ENCODE measurements at regions not wholly inside any gene's neighbourhood (a gene's known extent, or its start where the extent isn't known, plus 50 kb on each side); places are given as distances from the start of the nearest gene placed in this dataset.
A peak's percentile ranks its signal among the peaks of the same experiment; 100 is the strongest.
"Not testable (repeated sequence)": the region's sequence is repeated elsewhere in the genome, so short reads cannot be mapped to it uniquely, and the experiment has no call there.

DNA sequence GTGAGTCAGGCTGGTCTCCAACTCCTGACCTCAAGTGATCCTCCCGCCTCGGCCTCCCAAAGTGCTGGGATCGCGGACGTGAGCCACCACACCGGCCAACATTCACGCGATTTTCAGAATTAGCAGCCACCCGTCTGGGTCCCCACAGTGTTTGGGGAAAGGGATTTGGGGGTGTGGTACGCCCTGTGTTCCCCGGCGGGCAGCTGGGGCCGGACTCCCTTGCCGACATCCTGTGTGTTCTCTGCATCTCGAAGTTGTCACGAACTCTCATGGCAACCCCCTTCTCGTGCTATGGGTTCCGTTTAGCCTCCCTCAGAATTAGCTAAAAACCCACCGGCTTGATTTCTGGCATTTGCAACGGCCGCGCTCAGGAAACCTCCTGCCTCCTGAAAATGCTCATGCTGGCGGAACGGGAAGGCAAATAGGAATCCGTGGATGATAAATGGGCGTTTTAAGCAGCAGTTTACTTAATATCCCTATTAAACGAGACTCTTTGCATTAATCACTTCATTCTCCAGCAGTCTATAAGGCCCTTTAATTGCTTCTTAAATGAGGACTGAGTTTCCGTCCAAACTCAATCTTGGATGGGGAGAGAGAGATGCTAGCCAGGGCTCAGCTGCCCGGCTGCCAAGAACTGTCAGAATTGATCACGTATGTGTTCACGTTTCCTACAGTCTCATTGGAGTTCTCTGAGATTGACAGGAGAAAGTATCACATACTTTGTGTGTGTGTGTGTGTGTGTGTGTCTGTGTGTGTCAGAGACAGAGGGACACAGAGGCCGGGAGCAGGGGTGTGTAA lies 78.9 kb upstream of the PPP2R3B start:
- no peak for DNase-seq

DNA sequence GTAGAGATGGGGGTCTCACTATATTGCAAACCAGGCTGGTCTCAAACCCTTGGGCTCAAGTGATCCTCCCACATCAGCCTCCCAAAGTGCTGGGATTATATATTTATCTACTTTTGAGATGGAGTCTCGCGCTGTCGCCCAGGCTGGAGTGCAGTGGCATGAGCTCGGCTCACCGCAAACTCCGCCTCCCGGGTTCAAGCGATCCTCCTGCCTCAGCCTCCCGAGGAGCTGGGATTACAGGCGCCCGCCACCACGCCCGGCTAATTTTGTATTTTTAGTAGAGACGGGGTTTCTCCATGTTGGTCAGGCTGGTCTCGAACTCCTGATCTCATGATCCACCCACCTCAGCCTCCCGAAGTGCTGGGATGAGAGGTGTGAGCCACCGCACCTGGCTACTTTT lies 80.1 kb upstream of the PPP2R3B start:
- not testable (repeated sequence) for DNase-seq

DNA sequence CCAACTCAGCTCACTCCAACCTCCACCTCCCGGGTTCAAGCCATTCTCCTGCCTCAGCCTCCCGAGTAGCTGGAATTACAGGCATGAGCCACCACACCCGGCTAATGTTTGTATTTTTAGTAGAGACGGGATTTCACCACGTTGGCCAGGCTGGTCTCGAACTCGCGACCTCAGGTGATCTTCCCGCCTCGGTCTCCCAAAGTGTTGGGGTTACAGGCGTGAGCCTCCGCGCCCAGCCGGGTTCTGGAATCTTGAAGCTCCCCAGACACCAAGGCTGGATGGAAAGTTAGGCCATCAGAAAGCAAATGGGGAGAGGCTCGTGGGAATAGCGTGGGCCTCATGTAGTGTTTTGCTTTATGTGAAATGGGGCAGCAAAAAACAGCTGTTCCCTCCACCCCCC lies 81.0 kb upstream of the PPP2R3B start:
- DNase-seq, result not testable (repeated sequence)

DNA sequence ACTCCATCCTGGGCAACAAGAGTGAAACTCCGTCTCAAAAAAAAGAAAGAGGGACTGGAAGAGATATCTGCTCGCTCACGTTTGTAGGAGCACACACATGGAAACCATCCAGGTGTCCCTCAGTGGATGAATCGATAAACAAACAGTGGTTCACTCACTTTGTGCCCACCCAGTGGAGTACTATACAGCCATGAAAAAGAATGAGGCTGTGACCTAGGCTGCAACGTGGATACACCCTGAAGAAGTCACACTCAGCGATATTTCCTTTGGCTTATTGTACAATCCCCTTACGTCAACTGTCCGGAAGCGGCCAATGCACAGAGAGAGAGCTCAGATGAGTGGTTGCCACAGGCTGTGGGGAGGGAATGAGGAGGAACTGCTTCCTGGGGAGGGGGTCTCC lies 82.3 kb upstream of the PPP2R3B start:
- DNase-seq, result no peak

DNA sequence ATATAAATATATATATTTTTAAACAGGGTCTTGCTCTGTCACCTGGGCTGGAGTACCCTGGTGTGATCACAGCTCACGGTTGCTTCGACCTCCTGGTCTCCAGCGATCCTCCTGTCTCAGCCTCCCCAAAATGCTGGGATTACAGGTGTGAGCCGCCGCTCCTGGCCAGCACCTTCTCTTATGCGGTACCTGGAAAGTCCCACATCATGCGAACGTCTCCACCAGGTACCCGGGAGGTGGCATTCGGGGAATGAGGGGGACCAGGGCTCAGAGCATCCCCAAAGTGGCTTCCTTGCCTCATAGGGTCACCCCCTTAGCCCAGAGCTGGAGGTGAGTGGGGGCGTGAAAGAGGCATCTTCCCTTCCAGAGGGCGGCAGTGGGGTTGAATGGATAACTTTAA lies 84.0 kb upstream of the PPP2R3B start:
- no peak for DNase-seq

DNA sequence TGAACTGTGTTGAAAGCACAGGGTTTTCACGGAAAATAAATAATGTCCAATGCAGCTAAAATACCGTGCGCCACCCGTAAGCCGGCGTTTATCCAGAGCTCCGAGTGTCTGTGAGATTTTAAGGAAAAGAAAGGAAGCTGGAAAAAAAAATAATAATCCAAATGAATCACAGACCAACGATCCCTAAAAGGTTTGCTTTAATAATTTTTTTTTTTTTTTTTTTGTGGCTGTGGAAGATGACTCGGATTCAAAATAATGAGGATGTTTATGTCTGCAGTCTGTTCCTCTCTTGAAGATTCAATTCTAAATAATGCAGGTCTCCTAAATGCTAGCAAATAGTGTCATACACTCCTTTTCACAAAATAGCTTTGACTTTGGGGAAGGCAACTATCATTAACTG lies 84.6 kb upstream of the PPP2R3B start:
- no peak for DNase-seq

DNA sequence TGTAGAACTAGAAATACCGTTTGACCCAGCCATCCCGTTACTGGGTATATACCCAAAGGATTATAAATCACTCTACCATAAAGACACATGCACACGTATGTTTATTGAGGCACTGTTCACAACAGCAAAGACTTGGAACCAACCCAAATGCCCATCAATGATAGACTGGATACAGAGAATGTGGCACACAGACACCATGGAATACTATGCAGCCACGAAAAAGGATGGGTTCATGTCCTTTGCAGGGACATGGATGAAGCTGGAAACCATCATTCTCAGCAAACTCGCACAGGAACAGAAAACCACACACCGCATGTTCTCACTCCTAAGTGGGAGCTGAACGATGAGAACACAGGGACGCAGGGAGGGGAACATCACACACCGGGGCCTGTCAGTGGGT lies 85.6 kb upstream of the PPP2R3B start:
- not testable (repeated sequence) for DNase-seq

DNA sequence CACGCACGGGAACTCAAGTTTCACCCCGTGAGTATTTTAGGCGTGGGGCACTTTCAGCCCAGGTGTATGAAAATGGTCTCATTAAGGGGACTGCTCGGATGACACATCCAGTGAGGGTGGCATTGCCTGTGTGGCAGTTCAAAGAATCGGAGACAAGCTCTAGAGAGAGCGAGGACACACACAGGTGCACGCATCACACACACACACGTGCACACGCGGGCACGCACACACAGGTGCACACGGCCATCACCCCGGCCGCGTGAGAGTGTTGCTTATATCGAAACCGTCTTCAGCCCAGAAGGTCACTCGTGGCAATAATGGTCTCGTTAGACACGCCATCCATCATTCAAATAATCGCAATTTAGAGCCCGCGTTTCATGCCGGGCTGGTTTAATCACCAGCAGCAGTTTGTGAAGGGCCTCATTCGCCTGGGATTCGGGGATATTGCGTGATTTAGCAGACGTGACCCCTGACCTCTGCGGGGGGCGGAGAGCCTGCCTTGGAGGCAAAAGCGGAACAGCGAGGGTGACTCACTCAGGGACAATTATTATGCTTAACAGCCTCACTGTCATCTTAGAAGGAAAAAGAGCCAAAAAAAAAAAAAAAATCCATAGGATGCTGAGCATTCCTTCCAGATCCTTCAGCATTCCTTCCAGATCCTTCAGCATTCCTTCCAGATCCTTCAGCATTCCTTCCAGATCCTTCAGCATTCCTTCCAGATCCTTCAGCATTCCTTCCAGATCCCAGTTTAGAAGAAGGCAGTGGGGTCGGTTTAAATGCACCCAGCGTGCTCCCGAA lies 89.4 kb upstream of the PPP2R3B start:
- no peak for DNase-seq

DNA sequence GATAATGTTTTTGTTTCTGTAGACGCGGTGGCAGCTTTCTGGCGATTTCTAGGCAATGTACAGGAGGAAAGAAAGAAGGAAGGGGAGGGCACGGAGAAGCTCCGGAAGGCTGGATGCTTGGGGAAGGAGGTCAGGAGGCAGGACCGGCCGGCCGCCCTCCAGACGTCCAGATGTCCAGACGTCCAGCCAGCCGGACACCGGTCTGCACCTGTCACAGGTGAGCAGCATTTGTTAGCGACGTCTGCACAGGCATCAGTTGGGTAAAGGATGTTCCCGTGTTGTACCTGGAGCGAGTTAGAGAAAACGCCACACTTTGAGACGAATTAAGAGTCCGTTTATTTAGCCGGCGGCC lies 90.0 kb upstream of the PPP2R3B start:
- DNase-seq, result no peak

DNA sequence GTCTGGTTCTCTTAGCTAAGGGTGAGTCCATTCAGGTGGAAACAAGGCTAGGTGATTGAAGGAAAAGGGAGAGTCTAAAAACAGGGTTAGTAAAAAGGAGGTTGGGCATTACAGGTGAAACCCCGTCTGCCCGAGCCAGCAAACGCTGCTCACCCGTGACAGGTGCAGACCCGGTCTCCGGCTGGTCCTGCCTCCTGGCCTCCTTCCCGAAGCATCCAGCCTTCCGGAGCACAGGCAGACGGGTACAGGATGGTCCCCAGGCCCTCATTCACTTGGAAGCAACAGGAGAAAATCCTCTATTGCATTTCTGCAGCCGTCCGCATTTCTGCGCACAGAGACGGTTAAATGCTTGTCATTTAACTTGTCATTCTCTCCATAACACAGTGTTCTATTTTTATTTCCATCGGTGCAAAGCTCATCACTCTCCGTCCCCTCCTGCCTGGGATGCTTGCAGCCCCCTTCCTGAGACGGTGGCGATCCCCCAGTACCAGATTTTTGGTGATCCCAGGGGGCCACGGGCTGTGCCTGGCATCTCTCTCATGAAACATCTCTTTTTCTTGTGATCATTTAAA lies 90.8 kb upstream of the PPP2R3B start:
- DNase-seq, result no peak

DNA sequence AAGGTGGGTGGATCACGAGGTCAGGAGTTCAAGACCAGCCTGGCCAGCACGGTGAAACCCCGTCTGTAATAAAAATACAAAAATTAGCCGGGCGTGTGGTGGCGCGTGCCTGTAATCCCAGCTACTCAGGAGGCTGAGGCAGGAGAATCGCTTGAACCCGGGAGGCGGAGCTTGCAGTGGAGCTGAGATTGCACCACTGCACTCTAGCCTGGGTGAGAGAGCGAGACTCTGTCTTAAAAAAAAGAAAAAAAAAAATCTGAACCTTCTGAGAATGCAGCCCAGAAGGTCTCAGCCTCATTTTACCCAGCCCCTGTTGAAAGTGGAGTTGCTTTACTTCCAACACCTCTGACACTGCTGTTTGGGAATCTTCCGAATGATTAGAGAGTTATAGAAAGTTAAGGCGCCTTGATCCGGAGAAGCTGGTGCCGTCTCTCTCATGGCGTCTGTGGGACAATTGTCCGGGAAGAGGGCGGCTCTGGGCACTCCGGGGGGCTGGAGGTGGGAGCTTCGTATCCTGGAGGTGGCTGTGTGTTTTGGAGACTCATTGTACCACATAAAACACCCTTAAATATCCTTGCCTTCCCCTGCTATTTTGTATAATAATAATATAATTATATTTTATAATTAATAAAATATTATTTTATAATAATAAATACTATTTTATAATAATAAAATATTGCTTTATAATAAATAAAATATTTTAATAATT lies 92.7 kb upstream of the PPP2R3B start:
- DNase-seq, result peak; percentile 3

DNA sequence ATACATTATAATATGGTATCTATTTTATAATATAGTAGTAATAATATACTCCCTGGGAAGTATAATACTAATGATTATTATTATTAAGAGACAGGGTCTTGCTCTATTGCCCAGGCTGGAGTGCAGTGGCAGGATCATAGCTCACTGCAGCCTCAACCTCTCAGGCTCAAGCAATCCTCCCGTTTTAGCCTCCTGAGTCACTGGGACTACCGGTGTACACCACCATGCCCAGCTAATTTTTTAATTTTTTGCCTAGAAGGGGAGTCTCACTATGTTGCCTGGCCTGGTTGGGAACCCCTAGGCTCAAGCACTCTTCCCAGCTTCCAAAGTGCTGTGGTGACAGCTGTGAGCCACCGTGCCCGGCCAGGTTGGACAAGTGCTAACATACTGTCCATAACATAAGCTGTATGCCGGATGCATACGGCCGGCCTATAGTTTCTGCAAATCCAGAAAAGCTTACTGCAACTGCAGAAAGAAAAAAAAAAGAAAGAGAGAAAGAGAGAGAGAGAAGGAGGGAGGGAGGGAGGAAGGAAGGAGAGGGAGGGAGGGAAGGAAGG lies 94.2 kb upstream of the PPP2R3B start:
- DNase-seq, result no peak

DNA sequence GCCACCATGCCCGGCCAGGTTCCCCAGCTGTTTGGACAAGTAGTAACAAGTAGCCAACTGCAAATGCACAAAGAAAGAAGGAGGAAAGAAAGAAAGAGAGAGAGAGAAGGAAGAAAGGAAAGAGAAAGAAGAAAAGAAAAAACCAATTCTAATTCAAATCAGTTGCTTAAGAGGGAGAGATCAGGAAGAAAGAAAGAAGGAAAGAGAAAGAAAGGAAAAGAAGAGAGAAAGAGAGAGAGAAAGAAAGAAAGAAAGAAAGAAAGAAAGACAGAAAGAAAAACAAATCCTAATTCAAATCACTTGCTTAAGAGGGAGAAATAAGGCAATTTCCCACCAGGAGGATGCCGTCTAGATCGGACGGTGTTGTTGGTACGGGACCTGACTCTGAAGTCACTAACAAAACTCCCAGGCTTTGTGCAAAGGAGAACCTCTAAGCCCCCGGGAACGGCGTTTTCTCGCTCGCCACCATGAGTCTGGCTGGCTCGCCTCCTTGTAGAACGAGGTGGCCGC lies 95.5 kb upstream of the PPP2R3B start:
- no peak for DNase-seq

DNA sequence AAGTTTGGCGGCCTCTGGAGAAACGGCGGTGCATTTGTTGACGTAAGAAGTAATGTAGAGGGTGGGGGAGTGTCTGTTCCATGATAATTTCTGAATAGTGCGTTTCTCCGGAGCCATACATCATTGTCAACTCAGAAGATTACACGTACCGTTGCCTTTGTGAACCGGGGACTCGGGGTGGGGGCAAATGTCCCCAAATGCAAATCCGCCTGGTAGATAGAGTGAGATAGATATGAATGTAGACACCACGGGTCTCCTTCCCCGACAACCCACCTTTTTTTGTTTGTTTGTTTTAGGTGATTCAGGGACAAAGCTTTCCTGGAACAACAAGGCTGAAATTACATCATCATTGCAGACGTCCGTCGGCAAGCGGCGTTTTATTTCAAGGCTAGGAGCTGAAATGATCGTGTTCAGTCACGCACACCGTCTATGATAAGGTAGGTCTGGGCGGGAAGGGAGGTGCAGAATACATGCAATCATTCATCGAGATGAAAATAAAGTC lies 96.0 kb upstream of the PPP2R3B start:
- DNase-seq, result no peak

DNA sequence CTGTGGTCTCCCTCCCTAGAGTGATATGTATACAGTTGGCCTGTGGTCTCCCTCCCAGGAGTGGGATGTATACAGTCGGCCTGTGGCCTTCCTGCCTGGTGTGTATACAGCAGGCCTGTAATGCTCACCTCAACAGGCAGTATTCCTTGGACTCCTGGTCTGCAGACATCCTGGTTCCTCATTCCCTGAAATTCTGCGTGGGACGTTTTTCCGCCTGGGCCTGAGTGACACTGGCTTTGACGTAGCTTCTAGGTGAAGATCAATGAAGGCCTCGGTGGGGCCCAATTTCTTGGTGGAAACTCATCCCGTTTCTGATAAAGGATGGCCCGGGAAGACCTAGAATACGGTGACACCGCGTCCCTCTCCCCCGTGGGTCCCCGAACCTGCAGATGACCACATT lies 98.7 kb upstream of the PPP2R3B start:
- no peak for DNase-seq

DNA sequence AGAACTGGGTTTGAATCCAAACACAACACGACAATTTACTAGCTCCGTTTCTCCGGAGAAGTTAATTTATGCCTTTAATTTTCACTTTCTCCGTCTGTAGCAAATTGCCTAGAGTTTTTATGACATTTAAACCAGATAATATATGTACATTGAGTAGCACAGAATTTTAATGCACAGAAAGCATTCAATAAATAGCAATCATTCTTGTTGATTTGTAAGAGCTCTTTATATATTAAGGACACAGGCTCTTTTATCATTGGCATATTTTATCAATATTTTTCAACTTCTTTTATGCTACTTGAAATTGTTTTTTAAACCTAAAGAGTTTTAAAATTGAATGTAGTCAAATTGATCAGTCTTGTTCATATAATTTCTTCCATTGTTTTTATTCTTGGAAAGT lies 99.6 kb upstream of the PPP2R3B start:
- DNase-seq, result no peak

DNA sequence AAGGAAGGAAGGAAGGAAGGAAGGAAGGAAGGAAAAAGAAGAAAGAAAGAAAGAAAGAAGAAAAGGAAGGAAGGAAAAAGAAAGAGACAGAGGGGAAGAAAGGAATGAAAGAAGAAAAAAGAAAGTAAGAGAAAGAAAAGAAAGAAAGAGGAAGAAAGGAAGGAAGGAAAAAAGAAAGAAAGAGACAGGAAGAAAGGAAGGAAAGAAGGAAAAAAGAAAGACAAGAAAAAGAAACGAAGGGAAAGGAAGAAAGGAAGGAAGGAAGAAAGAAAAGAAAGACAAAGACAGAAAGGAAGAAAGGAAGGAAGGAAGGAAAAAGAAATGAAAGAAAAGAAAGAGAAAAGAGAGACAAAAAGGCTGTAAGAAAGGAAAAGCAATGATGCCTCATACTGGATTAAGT lies 101.1 kb upstream of the PPP2R3B start:
- DNase-seq, result no peak

DNA sequence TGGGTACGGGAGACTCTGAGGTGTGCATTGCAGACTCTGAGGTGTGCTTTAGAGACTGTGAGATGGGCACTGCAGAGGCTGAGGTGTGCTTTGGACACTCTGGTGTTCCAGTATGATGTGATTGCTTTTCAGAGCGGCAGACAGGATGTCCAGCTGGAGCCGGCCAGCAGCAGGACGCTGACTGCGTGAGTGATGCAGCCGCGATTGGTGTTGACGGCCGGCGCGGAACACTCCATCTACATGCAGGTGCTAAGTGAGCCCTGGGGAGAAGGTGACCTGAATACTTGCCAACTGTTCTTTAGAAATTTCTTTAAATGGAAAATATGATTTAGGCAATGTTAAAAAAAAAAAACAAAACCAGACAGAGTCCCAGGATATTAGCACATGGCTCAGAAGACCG lies 103.1 kb upstream of the PPP2R3B start:
- DNase-seq, result no peak

DNA sequence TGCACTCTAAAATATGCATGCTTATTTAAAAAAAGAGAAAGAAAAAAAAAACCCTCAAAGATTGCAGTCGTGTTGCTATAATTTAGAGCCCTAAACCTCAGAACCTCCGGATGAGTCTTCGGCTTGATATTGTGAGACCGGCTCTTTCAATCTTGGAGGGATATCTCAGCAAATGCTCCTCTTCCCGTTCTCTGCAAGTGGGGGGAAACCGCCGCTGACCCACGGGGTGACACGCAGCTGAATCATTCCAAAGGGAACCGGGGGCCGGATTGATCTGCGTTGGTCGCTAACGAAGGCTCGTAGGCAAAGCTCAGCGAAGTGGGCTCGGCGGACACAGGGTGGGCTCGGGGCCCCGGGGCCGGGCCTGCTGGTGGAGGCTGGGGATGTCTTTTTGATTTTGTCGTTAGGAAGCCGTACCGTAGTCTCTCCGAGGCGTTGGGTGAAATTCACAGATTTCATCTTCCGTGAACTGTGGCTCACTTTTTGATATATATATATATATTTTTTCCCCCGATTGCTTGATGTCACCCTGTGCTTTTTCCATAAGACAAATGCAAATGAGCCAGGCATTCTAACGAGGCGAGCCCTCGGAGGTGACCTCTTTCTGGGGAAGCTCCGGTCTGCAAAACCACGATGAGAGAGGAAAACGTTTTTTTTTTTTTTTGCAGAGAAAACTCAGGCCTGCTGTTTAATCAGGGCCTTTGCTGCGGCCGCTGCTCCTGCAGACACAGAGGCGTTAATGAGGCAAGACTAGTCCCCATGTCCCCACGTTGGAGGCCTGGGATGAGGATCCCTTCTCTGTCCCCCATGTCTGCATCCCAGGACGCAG lies 110.7 kb upstream of the PPP2R3B start:
- DNase-seq, result no peak

DNA sequence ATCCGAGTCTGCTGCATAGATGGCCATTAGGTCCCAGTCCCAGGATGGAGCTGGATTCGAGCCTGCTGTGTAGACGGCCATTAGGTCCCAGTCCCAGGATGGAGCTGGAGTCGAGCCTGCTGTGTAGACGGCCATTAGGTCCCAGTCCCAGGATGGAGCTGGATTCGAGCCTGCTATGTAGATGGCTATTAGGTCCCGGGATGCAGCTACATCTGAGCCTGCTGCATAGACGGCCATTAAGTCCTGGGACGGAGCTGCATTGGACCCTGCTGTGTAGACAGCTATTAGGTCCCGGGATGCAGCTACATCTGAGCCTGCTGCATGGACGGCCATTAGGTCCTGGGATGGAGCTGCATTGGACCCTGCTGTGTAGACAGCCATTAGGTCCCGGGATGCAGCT lies 112.2 kb upstream of the PPP2R3B start:
- DNase-seq, result not testable (repeated sequence)

DNA sequence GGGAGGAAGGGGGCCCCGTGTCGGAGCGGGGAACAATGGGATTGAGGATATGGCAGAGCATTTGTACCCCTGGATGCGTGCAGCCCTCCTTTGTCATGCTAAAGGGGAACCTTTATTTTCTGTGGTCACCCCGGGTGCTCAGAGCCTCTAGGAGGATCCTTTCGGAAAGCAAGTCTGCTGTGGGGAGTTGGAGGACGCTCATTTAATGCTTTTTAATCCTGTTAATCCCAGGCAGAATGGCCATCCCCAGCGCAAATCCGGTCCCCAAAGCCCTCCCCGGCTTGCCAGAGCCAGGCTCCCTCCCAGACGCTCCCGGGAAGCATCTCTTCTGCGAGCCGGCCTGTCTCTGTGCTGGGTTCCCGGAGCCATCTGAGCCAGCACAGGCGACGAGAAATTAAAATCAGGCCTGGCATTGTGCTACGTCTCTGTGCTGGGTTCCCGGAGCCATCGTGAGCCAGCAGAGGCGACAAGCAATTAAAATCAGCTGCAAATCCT lies 113.2 kb upstream of the PPP2R3B start:
- DNase-seq, result no peak

All from activated CD4-positive, alpha-beta T cell treated with anti-CD3 and anti-CD28 coated beads, Interleukin-2, amount 50 U/mL, for 16 hours (primary cell).